ENCODE measurements at regions not wholly inside any gene's neighbourhood (a gene's known extent, or its start where the extent isn't known, plus 50 kb on each side); places are given as distances from the start of the nearest gene placed in this dataset.
"Not testable (repeated sequence)": the region's sequence is repeated elsewhere in the genome, so short reads cannot be mapped to it uniquely, and the experiment has no call there.

GRCh38 chr20:48461091-48461734 lies 366.6 kb downstream of the PREX1 start:
- DNase-seq = no peak

GRCh38 chr20:48460681-48461080 lies 367.1 kb downstream of the PREX1 start:
- no peak for DNase-seq

GRCh38 chr20:48459722-48460395 lies 367.9 kb downstream of the PREX1 start:
- no peak for DNase-seq

- DNase-seq = no peak
Observed at GRCh38 chr20:48458601-48459385, 369.0 kb downstream of the PREX1 start.

- no peak for DNase-seq
Observed at GRCh38 chr20:48458003-48458377, 369.8 kb downstream of the PREX1 start.

- DNase-seq = no peak
Observed at GRCh38 chr20:48457193-48458002, 370.4 kb downstream of the PREX1 start.

GRCh38 chr20:48456366-48457192 lies 371.2 kb downstream of the PREX1 start:
- no peak for DNase-seq

- no peak for DNase-seq
Observed at GRCh38 chr20:48455651-48456365, 372.0 kb downstream of the PREX1 start.

GRCh38 chr20:48454671-48455490 lies 372.9 kb downstream of the PREX1 start:
- no peak for DNase-seq

GRCh38 chr20:48453477-48454093 lies 374.2 kb downstream of the PREX1 start:
- no peak for DNase-seq

- no peak for DNase-seq
Observed at GRCh38 chr20:48451401-48451800, 376.4 kb downstream of the PREX1 start.

- no peak for DNase-seq
Observed at GRCh38 chr20:48448666-48449600, 378.9 kb downstream of the PREX1 start.

- no peak for DNase-seq
Observed at GRCh38 chr20:48447456-48447855, 380.3 kb downstream of the PREX1 start.

- no peak for DNase-seq
Observed at GRCh38 chr20:48445827-48446226, 382.0 kb downstream of the PREX1 start.

- DNase-seq = no peak
Observed at GRCh38 chr20:48444249-48444648, 383.6 kb downstream of the PREX1 start.

- DNase-seq = no peak
Observed at GRCh38 chr20:48440916-48441315, 386.9 kb downstream of the PREX1 start.

- DNase-seq = not testable (repeated sequence)
Observed at GRCh38 chr20:48440261-48440660, 387.5 kb downstream of the PREX1 start.

- DNase-seq = no peak
Observed at GRCh38 chr20:48437146-48437545, 390.7 kb downstream of the PREX1 start.

GRCh38 chr20:48436609-48437008 lies 391.2 kb downstream of the PREX1 start:
- DNase-seq = not testable (repeated sequence)

Data from NCI-H1092 treated with DMSO at 0.1 percent for 48 hours (cell line).